ENCODE measurements at regions not wholly inside any gene's neighbourhood (a gene's known extent, or its start where the extent isn't known, plus 50 kb on each side); places are given as distances from the start of the nearest gene placed in this dataset.

DNA sequence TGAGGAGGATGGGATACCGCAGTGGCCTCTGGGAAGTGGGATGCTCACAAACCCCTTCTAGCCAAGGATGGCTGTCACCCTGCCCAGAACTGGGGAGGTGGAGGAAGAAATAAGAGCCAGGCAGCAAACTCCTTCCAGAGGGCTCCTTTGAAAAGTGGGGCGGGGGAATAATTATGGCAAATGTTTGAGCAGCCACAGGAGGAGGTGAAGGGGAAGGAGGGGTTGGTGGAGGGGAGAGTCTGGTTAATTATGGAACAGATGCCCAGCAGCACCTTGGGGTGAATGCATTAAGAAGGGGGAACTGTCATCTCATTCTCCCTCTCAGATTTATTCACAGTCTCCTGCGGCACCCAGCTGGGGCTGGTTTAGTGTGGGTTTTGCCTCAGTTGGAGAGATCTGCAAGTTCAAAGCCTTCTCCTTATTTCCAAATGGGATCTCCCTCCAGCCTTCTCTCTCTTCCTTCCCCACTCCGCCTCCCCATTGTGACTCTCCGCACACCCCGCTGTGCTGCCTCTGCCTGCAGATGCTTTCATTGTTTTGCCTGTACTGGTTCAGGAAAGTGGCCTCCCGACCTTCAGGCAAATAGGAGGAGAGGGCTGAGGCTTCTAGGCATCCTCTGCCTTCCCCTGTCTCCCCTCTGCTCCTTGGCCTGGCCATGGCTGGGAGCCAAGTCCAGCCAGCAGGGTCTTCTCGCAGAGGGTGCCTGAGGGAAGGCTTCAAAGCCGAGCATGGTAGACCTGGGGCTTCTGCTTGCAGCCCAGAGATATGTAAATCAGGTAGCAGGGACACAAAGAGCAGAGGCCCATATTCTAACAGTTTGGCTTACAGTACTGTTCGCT lies 457.2 kb upstream of the MEX3C start:
- no peak for DNase-seq

GRCh38 chr18:51655327-51655698 lies 457.8 kb upstream of the MEX3C start:
- DNase-seq = no peak

GRCh38 chr18:51656249-51656648 lies 458.8 kb upstream of the MEX3C start:
- DNase-seq = no peak

DNA sequence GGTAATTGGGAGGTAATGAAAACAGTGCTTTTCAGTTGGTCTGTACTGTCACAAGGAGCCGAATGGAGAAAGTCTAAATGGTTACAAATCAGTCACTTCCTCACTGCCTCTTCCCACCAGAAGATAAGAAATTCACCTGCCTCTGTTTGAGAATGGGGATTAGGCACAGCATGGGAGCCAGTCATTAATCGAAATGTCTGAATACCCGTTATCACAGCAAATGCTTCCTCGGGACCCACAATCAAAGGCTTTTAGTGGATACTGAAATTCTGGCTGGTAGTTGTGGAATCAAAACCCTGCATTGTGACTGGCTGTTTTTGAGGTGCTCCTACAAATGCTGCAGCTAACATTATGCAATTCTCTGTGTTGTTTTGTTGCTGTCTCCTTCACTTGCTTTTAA lies 461.0 kb upstream of the MEX3C start:
- no peak for DNase-seq

GRCh38 chr18:51659781-51660180 lies 462.3 kb upstream of the MEX3C start:
- DNase-seq = no peak

GRCh38 chr18:51660188-51660715 lies 462.8 kb upstream of the MEX3C start:
- no peak for DNase-seq

DNA sequence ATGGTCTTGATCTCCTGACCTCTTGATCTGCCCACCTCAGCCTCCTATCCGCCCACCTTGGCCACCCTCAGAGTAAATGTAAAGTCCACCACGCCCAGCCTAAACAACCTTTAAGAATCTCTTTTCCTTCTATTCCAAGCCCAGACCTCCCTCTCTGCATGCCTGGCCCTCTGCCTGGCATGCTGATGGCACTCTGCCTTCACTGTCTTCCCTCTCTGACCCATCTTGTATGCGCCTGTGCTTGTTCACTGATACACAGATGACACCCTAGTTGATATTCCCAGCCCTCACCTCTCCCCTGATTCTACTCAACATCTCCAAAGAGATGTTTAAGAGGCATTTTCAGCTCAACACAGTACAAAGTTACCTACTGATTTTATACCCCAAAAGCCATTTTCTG lies 466.8 kb upstream of the MEX3C start:
- DNase-seq = no peak

DNA sequence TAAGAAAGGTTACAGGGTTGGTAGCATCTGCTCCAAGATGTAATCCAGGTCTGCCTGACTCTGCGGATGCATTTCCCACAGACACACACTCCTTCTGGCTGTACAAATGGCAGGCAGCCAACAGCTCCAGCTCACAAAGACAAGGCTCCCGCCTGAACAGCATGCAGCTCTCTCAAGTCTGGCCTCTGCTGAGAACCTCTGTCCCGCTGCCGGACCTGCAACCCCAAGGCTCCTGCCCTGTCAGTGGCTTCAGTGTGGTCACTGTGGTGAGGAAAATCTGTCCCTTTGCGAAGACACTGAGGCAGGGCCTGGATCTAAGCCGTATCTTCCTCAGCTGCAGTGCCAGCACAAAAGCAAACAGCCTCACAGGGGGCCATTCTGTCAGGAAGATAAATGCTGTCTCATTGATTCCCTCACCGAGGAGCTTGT lies 469.3 kb upstream of the MEX3C start:
- peak; percentile 50 for DNase-seq

DNA sequence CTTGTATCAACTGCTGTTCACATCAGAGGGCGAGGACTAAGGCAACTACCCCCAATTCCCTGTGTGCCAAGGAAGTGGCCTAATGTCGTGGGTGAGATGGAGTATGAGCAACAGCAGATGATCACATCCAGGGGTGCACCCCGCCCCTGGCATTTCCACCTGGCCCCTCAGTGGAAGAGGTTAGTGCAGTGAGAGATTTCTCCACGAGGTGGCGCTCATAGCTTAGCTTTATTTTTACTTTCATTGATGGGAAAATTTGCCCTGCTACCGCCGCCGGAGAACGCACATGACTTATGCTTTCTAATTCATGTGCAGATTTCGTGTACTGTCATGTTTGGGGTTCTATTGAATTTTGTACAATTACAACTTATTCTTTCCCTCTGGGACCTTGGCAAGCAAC lies 470.6 kb upstream of the MEX3C start:
- peak; percentile 34 for DNase-seq

- no peak for DNase-seq
These were observed 471.1 kb upstream of the MEX3C start for GRCh38 chr18:51668607-51669006.

DNA sequence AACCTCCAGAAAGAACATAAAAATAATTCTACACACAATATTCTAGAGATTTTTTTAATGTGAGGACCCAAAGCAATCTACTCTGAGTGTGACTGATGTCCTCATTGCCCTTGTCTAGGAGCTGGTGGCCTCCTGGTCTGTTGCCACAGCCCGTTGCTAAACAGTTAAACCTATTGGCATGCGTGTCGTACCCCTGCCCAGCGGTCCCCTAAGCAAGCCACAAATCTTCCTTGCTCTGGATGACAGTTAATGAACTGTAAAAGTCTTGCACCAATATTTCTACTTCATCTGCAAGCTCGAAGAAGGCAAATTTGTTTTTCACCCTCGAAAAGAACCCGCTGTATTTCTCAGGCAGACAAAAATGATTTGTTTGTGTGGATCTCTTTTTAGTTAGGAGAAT lies 489.1 kb upstream of the MEX3C start:
- DNase-seq = no peak

DNA sequence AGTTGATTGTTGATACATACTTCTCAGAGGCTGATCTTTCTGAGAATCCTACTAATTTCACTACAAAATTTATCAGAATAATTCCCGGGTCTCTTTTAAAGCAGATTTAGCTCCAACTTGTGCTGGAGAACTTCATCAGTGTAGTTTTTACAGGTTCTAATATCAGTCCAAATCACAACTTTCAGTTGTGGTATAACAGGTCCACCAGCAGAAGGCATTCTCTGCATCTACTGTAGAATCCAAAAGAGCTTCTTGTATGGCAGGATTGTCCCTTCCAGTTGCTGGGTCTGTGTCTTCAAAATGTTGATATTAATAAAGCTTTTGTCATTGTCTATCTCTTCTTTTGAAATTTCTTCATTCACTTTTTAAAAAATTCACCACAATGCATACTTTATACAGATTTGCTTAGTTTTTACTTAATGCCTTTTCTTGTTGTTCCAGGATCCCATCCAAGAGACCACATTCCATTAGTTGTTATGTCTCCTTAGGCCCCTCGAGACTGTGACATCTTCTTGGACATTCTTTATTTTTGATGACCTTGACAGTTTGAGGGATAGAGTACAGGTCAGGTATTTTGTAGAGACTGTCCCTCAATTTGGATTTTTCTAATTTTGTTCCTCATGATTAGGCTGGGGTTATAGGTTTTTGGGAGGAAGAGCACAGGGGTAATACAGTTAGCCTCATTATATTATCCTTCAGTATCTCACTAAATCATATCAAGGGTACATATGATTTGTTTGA lies 490.5 kb upstream of the MEX3C start:
- DNase-seq = no peak

DNA sequence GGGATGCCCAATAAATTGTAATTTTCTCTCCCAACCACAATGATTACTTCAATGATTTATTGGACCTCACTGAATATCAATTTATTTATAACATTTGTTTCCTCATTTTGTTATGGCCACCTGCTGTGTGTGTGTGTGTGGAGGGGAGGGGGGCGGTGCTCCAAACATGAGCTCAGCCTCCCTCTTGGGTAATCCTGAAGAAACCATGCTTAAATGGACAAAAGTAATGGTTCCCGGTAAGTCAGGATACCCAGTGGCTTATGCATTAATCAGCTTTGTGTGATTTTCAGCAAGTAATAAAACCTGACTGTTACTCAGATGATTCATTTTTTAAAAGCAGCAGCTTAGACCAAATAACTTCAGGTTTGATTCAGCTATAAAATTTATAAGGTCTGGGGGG lies 495.1 kb upstream of the MEX3C start:
- DNase-seq = no peak

DNA sequence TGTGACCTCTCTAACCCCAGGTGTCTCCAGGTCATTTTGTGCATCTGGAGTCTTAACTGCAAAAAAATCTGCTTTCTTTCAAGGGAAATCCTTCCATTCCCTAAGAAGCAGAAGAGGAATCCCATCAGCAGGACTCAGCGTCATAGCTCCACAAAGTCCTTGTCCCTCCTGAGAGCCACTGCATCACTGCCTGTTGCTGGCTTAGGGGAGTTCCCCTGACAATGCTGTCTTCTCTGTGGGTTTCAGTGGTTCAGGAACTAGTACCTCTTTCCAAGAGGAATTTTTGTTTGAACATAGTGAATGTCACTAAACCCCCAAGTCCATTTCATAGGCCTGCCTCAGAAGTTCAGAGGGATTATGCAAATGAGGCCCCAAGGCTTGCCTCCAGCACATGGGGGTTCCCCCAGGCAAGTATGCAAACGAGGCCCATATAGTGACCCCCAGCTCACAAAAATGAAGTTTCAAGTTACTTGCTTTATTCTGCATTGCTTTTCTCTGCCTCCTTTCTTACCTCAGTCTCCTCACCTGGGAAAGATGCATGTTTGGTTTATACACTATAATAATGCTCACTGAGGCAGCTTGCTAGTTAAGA lies 513.9 kb upstream of the MEX3C start:
- no peak for DNase-seq

DNA sequence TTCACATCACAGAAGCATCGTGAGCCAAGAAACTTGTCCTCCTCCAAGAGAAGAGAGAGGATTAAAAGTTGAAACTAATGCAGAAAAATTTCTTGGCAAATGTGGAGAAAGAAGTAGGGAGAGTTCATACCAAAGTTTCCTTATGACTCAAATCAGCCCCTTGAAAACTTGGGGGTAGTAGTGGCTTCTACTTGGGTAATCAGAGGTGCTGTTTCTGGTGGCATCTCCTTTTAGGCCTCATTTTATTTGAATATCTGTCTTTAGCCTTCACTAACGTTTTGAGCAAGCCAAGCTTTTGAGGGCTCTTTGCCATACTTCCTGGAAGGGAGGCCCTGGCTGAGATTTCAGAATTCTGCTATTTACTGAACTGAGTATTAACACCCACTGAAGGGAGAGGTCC lies 515.3 kb upstream of the MEX3C start:
- DNase-seq = no peak

- no peak for DNase-seq
These were observed 518.8 kb upstream of the MEX3C start for GRCh38 chr18:51716277-51716676.

DNA sequence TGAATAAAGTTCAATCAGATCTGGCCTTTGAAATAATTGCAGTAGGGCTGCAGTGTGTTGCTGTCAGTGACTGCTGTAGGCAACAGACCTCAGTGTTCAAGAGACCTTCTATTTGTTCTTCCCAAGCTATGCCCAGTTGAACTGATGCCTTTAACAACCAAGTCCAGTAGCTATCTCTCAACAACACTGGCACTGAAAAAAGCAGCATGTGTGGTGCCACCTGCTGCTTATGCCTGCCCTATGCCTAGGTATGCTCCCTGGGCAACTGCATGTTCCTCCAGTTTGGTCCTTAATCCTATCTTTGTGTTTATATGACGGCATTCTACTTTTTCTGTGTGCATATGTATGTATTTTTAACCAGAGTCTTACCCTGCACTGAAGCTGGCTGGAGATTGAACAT lies 523.9 kb upstream of the MEX3C start:
- DNase-seq = no peak

DNA sequence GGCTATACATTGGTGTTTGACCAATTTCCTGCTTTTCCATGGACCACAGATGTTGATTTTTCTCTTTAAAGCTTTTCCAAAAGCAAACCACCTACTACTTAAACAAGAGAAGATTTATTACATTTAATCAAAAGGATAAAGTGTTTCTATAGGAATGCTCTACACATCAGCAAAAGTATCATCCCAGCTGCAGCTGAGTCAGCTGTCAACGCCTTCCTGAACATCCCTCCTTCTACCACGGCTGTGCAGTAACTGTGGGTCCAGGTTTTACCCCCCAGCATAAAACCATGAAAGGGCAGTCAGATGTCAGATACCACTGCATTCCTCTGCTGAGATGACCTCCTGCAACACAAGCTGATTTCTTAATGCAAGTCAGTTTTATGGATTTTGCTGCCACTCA lies 524.5 kb upstream of the MEX3C start:
- no peak for DNase-seq

DNA sequence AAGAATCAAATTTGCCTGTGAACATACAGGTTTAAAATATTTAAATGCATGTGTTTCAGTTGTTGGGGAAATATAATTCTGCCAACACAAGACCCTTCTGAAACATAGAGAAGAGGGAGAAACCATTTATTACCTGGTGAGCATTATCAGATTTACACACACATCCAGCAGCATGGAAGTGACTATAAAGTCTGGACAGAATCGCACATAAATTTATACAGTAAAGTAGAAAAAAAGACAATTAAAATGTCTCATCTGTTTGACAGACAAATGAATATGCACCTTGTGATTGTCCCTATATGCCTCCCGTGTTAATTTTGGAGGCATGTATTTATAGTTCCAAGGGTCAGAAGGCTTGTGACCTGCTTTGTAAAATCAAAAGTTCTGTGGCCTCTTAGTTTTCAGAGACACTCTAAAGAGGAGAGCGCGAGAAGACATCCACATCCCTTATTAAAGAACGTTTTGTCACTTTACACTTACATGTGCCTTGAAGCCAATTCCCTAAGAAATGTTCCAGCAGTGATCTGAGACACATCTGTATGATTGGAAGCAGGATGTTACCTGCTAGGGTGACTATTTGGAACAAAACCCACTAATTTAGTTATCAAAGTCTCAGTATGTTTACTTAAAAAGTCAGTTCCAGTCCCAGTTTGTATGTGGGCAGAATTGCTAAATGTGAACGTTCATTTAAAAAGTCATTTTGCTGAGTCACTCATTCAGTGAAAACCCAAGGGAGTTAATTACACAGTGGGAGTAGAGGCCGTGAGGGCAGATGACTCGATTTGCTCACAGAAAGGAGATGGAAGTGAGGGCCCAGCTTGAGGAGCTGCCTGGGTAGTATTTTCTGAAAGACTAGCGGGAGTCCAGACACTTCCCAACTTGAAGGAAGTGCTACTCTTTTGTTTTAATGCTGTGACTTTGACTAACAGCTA lies 527.6 kb upstream of the MEX3C start:
- DNase-seq = no peak

- DNase-seq = no peak
These were observed 529.1 kb upstream of the MEX3C start for GRCh38 chr18:51726614-51727013.

- DNase-seq = no peak
These were observed 530.3 kb upstream of the MEX3C start for GRCh38 chr18:51727780-51728179.

DNA sequence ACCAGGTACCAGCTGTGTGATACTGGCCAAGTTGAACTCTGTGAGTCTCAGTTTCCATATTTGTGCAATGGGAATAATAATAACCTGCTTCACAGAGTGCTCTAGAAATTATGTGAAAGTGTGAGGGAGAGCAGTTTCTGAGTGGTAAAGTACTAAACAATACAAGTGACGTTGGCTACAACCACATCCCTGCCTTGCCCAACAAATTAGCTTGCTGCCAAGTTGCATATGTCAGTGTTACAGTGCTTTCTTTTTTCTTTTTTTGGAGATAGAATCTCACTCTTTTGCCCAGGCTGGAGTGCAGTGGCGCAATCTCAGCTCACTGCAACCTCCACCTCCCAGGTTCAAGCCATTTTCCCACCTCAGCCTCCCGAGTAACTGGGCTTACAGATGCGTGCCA lies 533.6 kb upstream of the MEX3C start:
- no peak for DNase-seq

DNA sequence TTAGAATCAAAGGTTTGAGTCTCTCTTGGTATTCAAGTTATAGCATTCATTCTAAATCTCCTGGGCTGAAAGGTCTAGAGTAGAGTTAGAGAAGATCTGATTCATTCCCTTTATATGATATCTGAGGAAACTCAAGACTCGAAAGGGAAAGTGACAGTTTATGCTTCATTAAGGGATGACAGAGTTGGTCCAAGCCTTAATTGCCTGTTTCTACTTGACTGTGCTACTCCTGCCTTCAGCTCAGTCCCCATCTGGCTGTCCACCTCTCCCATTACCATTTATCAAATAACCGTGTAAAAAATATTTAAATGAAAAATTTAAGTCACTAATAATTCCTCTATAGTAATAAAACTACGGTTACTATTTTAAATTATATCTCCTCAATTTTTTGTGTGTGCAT lies 537.1 kb upstream of the MEX3C start:
- no peak for DNase-seq

Measured in left hindlimb (tissue), 1 donor.